Ishikawa (cell line): ENCODE measurements at regions not wholly inside any gene's neighbourhood (a gene's known extent, or its start where the extent isn't known, plus 50 kb on each side); places are given as distances from the start of the nearest gene placed in this dataset.

Source experiments
- FOXM1 ChIP-seq: IDR thresholded peaks from 2 replicates; pipeline ENCODE4 v1.6.1; 2012; ENCODE audit warnings: low read depth, borderline replicate concordance
- TCF12 ChIP-seq: IDR thresholded peaks from 2 replicates; pipeline ENCODE4 v1.6.1; 2012; ENCODE audit warnings: low read depth
- YY1 ChIP-seq: IDR thresholded peaks from 2 replicates; pipeline ENCODE4 v1.6.1; 2012; ENCODE audit warnings: low read depth

- TF ChIP-seq YY1 (no peak), FOXM1 (no peak), TCF12 (no peak)
These were observed 194.4 kb upstream of the ONECUT1 start for GRCh38 chr15:52984507-52984906.
